DOHH2 (cell line): ENCODE measurements at regions not wholly inside any gene's neighbourhood (a gene's known extent, or its start where the extent isn't known, plus 50 kb on each side); places are given as distances from the start of the nearest gene placed in this dataset.
"Not testable (repeated sequence)": the region's sequence is repeated elsewhere in the genome, so short reads cannot be mapped to it uniquely, and the experiment has no call there.

Experiments used
- H3F3A ChIP-seq: fragments of 200-600 bp; sonication (generic), shearing (Covaris generic); 2 replicates; pipeline ENCODE4 v1.6.0; 2016; ENCODE audit warnings: antibody characterized with exemption, mild to moderate bottlenecking; ENCODE audit not compliant: control insufficient read depth, insufficient read depth
- H3K27ac ChIP-seq: fragments of 200-600 bp; sonication (generic); 2 replicates; pipeline ENCODE4 v1.5.1; 2014; ENCODE audit warnings: low read depth, mild to moderate bottlenecking, low read length, moderate library complexity
- H3K27me3 ChIP-seq: fragments of 200-600 bp; sonication (generic); 2 replicates; pipeline ENCODE4 v1.6.1; 2014; ENCODE audit warnings: mild to moderate bottlenecking, low read length, mixed read lengths; ENCODE audit not compliant: control insufficient read depth
- H3K36me3 ChIP-seq: fragments of 200-600 bp; sonication (generic); 2 replicates; pipeline ENCODE4 v1.6.1; 2014; ENCODE audit warnings: mild to moderate bottlenecking, low read length, moderate library complexity, mixed read lengths; ENCODE audit not compliant: control insufficient read depth
- H3K4me1 ChIP-seq: fragments of 200-600 bp; sonication (generic); 2 replicates; pipeline ENCODE4 v1.6.1; 2014; ENCODE audit warnings: mild to moderate bottlenecking, low read length, mixed read lengths; ENCODE audit not compliant: control insufficient read depth
- H3K4me2 ChIP-seq: fragments of 200-600 bp; sonication (generic); 2 replicates; pipeline ENCODE4 v1.6.0; 2014; ENCODE audit warnings: mild to moderate bottlenecking, low read length, moderate library complexity
- H3K4me3 ChIP-seq: fragments of 200-600 bp; sonication (generic); 2 replicates; pipeline ENCODE4 v1.5.1; 2014; ENCODE audit warnings: mild to moderate bottlenecking, low read length, mixed read lengths
- H3K79me2 ChIP-seq: fragments of 200-600 bp; sonication (generic); 2 replicates; pipeline ENCODE4 v1.6.1; 2014; ENCODE audit warnings: mild to moderate bottlenecking, low read length, mixed read lengths; ENCODE audit not compliant: control insufficient read depth
- H3K9me2 ChIP-seq: fragments of 200-600 bp; sonication (generic); replicated peaks from 2 replicates; pipeline ENCODE4 v1.6.1; 2014; ENCODE audit warnings: mild to moderate bottlenecking, low read length, mixed read lengths; ENCODE audit not compliant: control insufficient read depth
- H3K9me3 ChIP-seq: fragments of 200-600 bp; sonication (generic); 2 replicates; pipeline ENCODE4 v1.6.1; 2014; ENCODE audit warnings: antibody characterized with exemption, low read length, mixed read lengths; ENCODE audit not compliant: control insufficient read depth, insufficient read depth
- H4K20me1 ChIP-seq: fragments of 200-600 bp; sonication (generic); 2 replicates; pipeline ENCODE4 v1.6.0; 2014; ENCODE audit warnings: low read depth, mild to moderate bottlenecking, antibody characterized with exemption, low read length, moderate library complexity; ENCODE audit not compliant: control insufficient read depth, insufficient read depth
- EZH2phosphoT487 ChIP-seq: fragments of 200-600 bp; sonication (generic); IDR thresholded peaks from 2 replicates; pipeline ENCODE4 v1.6.1; 2017; ENCODE audit warnings: borderline replicate concordance, mild to moderate bottlenecking, antibody characterized with exemption, low read length, moderate library complexity, mixed read lengths
- TF ChIP-seq, protein P1 (sequence below): fragments of 200-600 bp; sonication (generic); IDR thresholded peaks from one replicate; pipeline ENCODE4 v1.5.1; 2014; ENCODE audit warnings: antibody characterized with exemption, mild to moderate bottlenecking, low read depth, low read length; ENCODE audit not compliant: poor library complexity, severe bottlenecking

- Histone ChIP-seq H3K9me3 (no peaks in the 10 kb centered on the region), H3K4me1 (peaks cover 3% of the 10 kb centered on the region; the same call in 1 of the 2 replicates), H3K27ac (no peak overlapping the region), H3K36me3 (no peaks in the 10 kb centered on the region), H4K20me1 (no peaks in the 10 kb centered on the region), H3K9me2 (no peaks in the 10 kb centered on the region), H3K4me3 (no peak overlapping the region), H3K79me2 (no peaks in the 10 kb centered on the region), H3K4me2 (no peak overlapping the region), H3F3A (no peaks in the 10 kb centered on the region), H3K27me3 (0 out of 2 replicates have a peak, but pooled peaks cover 2% of the 10 kb centered on the region)
- TF ChIP-seq, protein P1, sequence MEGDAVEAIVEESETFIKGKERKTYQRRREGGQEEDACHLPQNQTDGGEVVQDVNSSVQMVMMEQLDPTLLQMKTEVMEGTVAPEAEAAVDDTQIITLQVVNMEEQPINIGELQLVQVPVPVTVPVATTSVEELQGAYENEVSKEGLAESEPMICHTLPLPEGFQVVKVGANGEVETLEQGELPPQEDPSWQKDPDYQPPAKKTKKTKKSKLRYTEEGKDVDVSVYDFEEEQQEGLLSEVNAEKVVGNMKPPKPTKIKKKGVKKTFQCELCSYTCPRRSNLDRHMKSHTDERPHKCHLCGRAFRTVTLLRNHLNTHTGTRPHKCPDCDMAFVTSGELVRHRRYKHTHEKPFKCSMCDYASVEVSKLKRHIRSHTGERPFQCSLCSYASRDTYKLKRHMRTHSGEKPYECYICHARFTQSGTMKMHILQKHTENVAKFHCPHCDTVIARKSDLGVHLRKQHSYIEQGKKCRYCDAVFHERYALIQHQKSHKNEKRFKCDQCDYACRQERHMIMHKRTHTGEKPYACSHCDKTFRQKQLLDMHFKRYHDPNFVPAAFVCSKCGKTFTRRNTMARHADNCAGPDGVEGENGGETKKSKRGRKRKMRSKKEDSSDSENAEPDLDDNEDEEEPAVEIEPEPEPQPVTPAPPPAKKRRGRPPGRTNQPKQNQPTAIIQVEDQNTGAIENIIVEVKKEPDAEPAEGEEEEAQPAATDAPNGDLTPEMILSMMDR = no peak
- TF ChIP-seq EZH2phosphoT487 = no peak
These were observed 199.2 kb downstream of the IGLL1 start for GRCh38 chr22:23380911-23381310.

GRCh38 chr22:23380230-23380573, 199.9 kb downstream of the IGLL1 start:
- no peak for TF ChIP-seq EZH2phosphoT487
- TF ChIP-seq, protein P1 = no peak
- no peak overlapping the region for H3K27ac ChIP-seq
- no peak overlapping the region for H3K4me2 ChIP-seq
- no peaks in the 10 kb centered on the region for H3K79me2 ChIP-seq
- H3F3A ChIP-seq = no peaks in the 10 kb centered on the region
- H3K9me3 ChIP-seq = no peaks in the 10 kb centered on the region
- H3K4me1 ChIP-seq = peaks cover 3% of the 10 kb centered on the region; the same call in 1 of the 2 replicates
- no peaks in the 10 kb centered on the region for H3K36me3 ChIP-seq
- H3K4me3 ChIP-seq = no peak overlapping the region
- 0 out of 2 replicates have a peak, but pooled peaks cover 2% of the 10 kb centered on the region for H3K27me3 ChIP-seq
- no peaks in the 10 kb centered on the region for H3K9me2 ChIP-seq
- H4K20me1 ChIP-seq = no peaks in the 10 kb centered on the region

DNA sequence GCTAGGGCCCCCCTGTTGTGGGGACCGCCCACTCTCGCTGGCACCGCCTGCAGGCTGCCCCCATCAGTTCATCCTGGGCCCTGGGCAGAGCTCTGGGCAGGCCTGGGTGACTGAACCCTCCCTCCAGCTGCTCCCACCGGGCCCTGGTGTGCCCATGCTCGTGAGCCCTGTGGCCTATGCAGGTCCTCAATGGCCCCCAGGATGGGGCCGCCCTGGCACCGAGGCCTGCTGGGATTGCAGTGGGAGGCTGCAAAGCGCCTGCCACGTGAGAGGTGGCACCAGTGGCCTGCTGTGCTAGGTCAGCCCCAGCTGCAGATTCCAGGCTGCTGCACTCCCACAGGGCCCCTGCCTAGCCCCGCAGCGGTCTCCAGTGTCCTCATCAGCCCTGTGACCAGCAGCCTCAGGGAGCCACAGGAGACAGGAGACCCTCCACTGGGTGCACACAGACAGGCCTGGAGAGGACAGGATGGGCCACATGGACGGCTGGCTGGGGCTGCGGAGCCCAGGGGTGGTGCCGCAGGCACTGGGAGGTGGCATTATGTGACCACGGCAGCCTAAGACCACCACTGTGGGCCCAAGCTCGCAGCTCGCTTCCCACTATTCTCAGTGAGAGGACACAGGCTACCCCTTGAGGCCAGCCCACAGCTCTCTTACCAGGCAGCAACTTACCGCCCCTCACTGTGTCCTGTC, 199.4 kb downstream of the BCR start:
- not testable (repeated sequence) for H3K4me3 ChIP-seq, H3K27ac ChIP-seq, H3K4me2 ChIP-seq, H3K4me1 ChIP-seq, H4K20me1 ChIP-seq, H3F3A ChIP-seq, H3K79me2 ChIP-seq, H3K36me3 ChIP-seq, H3K9me2 ChIP-seq, H3K9me3 ChIP-seq, H3K27me3 ChIP-seq

GRCh38 chr22:23377767-23378166, 197.5 kb downstream of the BCR start:
- Histone ChIP-seq H4K20me1 (no peaks in the 10 kb centered on the region), H3K4me1 (peaks cover 3% of the 10 kb centered on the region; the same call in 1 of the 2 replicates), H3K4me2 (no peak overlapping the region), H3K27ac (no peak overlapping the region), H3K4me3 (no peak overlapping the region), H3K27me3 (peaks cover 2% of the 10 kb centered on the region; the same call in 1 of the 2 replicates), H3K36me3 (no peaks in the 10 kb centered on the region), H3K79me2 (no peaks in the 10 kb centered on the region), H3K9me3 (no peaks in the 10 kb centered on the region), H3K9me2 (no peaks in the 10 kb centered on the region), H3F3A (no peaks in the 10 kb centered on the region)
- TF ChIP-seq, protein P1 = no peak
- no peak for TF ChIP-seq EZH2phosphoT487
